ENCODE measurements at regions not wholly inside any gene's neighbourhood (a gene's known extent, or its start where the extent isn't known, plus 50 kb on each side); places are given as distances from the start of the nearest gene placed in this dataset.

DNA sequence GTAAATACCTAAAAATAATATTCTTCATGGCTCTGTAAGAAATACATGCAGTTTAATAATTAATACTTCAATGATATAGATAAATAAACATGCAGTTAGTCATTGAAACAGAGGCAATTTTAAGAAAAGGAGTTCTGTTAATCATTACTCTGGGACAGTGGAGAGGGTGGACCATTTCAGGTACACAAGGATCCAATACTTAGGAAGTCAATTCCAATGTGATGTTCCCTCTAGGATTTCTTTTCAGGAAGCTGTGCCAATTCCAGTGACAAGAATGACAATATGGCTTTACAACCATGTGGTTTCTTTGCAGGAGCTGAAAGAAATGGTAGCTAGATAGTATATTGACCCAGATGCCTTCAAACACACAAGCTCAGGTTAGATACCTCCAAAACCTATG, 175.8 kb upstream of the NETO1 start:
- Histone ChIP-seq H3K4me2 (ENCODE audit: control insufficient read depth, insufficient read depth) (no peak overlapping the region), H2AFZ (ENCODE audit: control insufficient read depth, low read depth, low read length) (no peak overlapping the region), H3K9ac (ENCODE audit: control insufficient read depth, insufficient read depth, low read length) (no peak overlapping the region), H3K79me2 (ENCODE audit: control insufficient read depth, insufficient read depth, low read length) (no peaks in the 10 kb centered on the region), H4K20me1 (ENCODE audit: control insufficient read depth, insufficient read depth) (no peaks in the 10 kb centered on the region), H3K4me3 (no peak overlapping the region), H3K27me3 (replicated peaks in 1 of 2; ENCODE audit: control insufficient read depth in 2 of 2, insufficient read depth in 2 of 2, low read length in 1 of 2) (no peaks in the 10 kb centered on the region), H3K27ac (ENCODE audit: control insufficient read depth, insufficient read depth) (no peak overlapping the region), H3K4me1 (ENCODE audit: control insufficient read depth, insufficient read depth, low read length) (no peaks in the 10 kb centered on the region), H3K36me3 (ENCODE audit: control insufficient read depth in 2 of 2, insufficient read depth in 2 of 2, low read length in 1 of 2) (no peaks in the 10 kb centered on the region), H3K9me3 (replicated peaks; ENCODE audit: control insufficient read depth, insufficient read depth, low read length) (no peaks in the 10 kb centered on the region; the same call in 2 of the 3 replicates)
- ChIA-PET RAD21 (ENCODE audit: unreplicated experiment) (no interaction called here), POLR2A (no interaction called here), CTCF (no interaction called here), SMC1A (ENCODE audit: uncharacterized antibody, unreplicated experiment) (no interaction called here)
- intact Hi-C loops (cut with micrococcal nuclease; ENCODE audit: unreplicated experiment) (no loop called here), in situ Hi-C loops (cut with MboI) (no loop called here)
- DNase-seq (ENCODE audit: low read depth, low spot score) (no peak), FAIRE-seq (no peak), ATAC-seq (no peak)
- no TSS peak for BruUV-seq (replicated peaks)
- no peak for TF ChIP-seq NR2C1 (IDR thresholded peaks at IDR 0.05)
- no peak for TF ChIP-seq RB1 (IDR thresholded peaks at IDR 0.05; ENCODE audit: borderline replicate concordance)
- TF ChIP-seq SUZ12 (IDR thresholded peaks at IDR 0.05; ENCODE audit: unreplicated experiment), result no peak
- TF ChIP-seq POLR2AphosphoS5 (IDR thresholded peaks at IDR 0.05; ENCODE audit: low read length), result no peak
- TF ChIP-seq FOXK2 (IDR thresholded peaks at IDR 0.05), result no peak
- TF ChIP-seq NR2C2 (IDR thresholded peaks at IDR 0.05; ENCODE audit: borderline replicate concordance, control insufficient read depth, insufficient read length, low read depth), result no peak
- no peak for TF ChIP-seq BACH1 (IDR thresholded peaks at IDR 0.05; ENCODE audit: borderline replicate concordance)
- no peak for TF ChIP-seq RCOR1 (conservative IDR thresholded peaks at IDR 0.05; ENCODE audit: low read depth, low read length)
- TF ChIP-seq SPI1 (IDR thresholded peaks at IDR 0.05; ENCODE audit: borderline replicate concordance, insufficient read depth, low read depth, low read length), result no peak

- Histone ChIP-seq H3K9ac (ENCODE audit: control insufficient read depth, insufficient read depth, low read length) (no peak overlapping the region), H4K20me1 (ENCODE audit: control insufficient read depth, insufficient read depth) (no peaks in the 10 kb centered on the region), H3K36me3 (ENCODE audit: control insufficient read depth in 2 of 2, insufficient read depth in 2 of 2, low read length in 1 of 2) (no peaks in the 10 kb centered on the region), H3K4me1 (ENCODE audit: control insufficient read depth, insufficient read depth, low read length) (no peaks in the 10 kb centered on the region), H2AFZ (ENCODE audit: control insufficient read depth, low read depth, low read length) (no peak overlapping the region), H3K27ac (ENCODE audit: control insufficient read depth, insufficient read depth) (no peak overlapping the region), H3K4me3 (no peak overlapping the region), H3K79me2 (ENCODE audit: control insufficient read depth, insufficient read depth, low read length) (no peaks in the 10 kb centered on the region), H3K4me2 (ENCODE audit: control insufficient read depth, insufficient read depth) (no peak overlapping the region), H3K27me3 (replicated peaks in 1 of 2; ENCODE audit: control insufficient read depth in 2 of 2, insufficient read depth in 2 of 2, low read length in 1 of 2) (no peaks in the 10 kb centered on the region), H3K9me3 (replicated peaks; ENCODE audit: control insufficient read depth, insufficient read depth, low read length) (no peaks in the 10 kb centered on the region; the same call in 2 of the 3 replicates)
- SMC1A ChIA-PET (ENCODE audit: uncharacterized antibody, unreplicated experiment), result no interaction called here
- no TSS peak for BruUV-seq (replicated peaks)
- in situ Hi-C loops (cut with MboI) (no loop called here), intact Hi-C loops (cut with micrococcal nuclease; ENCODE audit: unreplicated experiment) (no loop called here)
- FAIRE-seq (no peak), ATAC-seq (no peak), DNase-seq (ENCODE audit: low read depth, low spot score) (no peak)
- POLR2A ChIA-PET, result no interaction called here
- RAD21 ChIA-PET (ENCODE audit: unreplicated experiment), result no interaction called here
- WGBS (ENCODE audit: insufficient coverage, insufficient replicate concordance, low lambda C conversion rate, missing lambda C conversion rate), result 37% methylated on average over 4 of the region's 4 CpGs
- TF ChIP-seq SMAD5 (IDR thresholded peaks at IDR 0.05; ENCODE audit: low read depth), result no peak
- TF ChIP-seq ZNF274 (IDR thresholded peaks at IDR 0.05; ENCODE audit: insufficient read depth, insufficient read length), result no peak
- TF ChIP-seq GABPA (IDR thresholded peaks at IDR 0.05; ENCODE audit: low read depth), result no peak
- TF ChIP-seq RFX5 (IDR thresholded peaks at IDR 0.05; ENCODE audit: low read depth, low read length), result no peak
- TF ChIP-seq NR2F1 (conservative IDR thresholded peaks at IDR 0.05), result no peak
- no peak for TF ChIP-seq IRF4 (IDR thresholded peaks at IDR 0.05; ENCODE audit: low read depth, low read length)
- no peak for TF ChIP-seq POU2F2 (IDR thresholded peaks at IDR 0.05; ENCODE audit: borderline replicate concordance, low read depth, low read length)
- TF ChIP-seq SMC3 (IDR thresholded peaks at IDR 0.05; ENCODE audit: borderline replicate concordance, low read length), result no peak
- no peak for TF ChIP-seq ESRRA (IDR thresholded peaks at IDR 0.05; ENCODE audit: low read length)
- TF ChIP-seq BCLAF1 (IDR thresholded peaks at IDR 0.05), result no peak
- no peak for TF ChIP-seq NR2C2 (IDR thresholded peaks at IDR 0.05; ENCODE audit: borderline replicate concordance, control insufficient read depth, insufficient read length, low read depth)
- CTCF ChIA-PET, result no interaction called here
Observed at GRCh38 chr18:73043211-73043610, 175.4 kb upstream of the NETO1 start.
